NT2/D1 (cell line): ENCODE measurements at regions not wholly inside any gene's neighbourhood (a gene's known extent, or its start where the extent isn't known, plus 50 kb on each side); places are given as distances from the start of the nearest gene placed in this dataset.

Source experiments
- SUZ12 ChIP-seq: IDR thresholded peaks from 2 replicates; pipeline ENCODE4 v1.6.1; 2011; ENCODE audit not compliant: insufficient read length, insufficient read depth; ENCODE audit errors: extremely low read depth
- YY1 ChIP-seq: IDR thresholded peaks from 2 replicates; pipeline ENCODE4 v1.6.1; 2011; ENCODE audit not compliant: insufficient read length, insufficient read depth

GRCh38 chr13:50412046-50412617, 396.9 kb downstream of the KCNRG start:
- TF ChIP-seq SUZ12 (no peak), YY1 (no peak)
